ENCODE measurements at regions not wholly inside any gene's neighbourhood (a gene's known extent, or its start where the extent isn't known, plus 50 kb on each side); places are given as distances from the start of the nearest gene placed in this dataset.

- no peak overlapping the region for H3K27ac ChIP-seq
- H3K4me3 ChIP-seq = no peak overlapping the region
Observed at GRCh38 chr2:21317131-21317530, 193.4 kb downstream of the TDRD15 start.

- Histone ChIP-seq H3K4me3 (no peak overlapping the region), H3K27ac (no peak overlapping the region)
Observed at GRCh38 chr2:21318263-21318662, 194.5 kb downstream of the TDRD15 start.

GRCh38 chr2:21326152-21326551 lies 202.4 kb downstream of the TDRD15 start:
- H3K4me3 ChIP-seq = no peak overlapping the region

GRCh38 chr2:21328177-21328576 lies 204.4 kb downstream of the TDRD15 start:
- Histone ChIP-seq H3K27ac (no peak overlapping the region), H3K4me3 (no peak overlapping the region)

More at GRCh38 chr2:21326152-21326551, 202.4 kb downstream of the TDRD15 start:
- no peak overlapping the region for H3K27ac ChIP-seq

GRCh38 chr2:21330786-21331391 lies 207.1 kb downstream of the TDRD15 start:
- Histone ChIP-seq H3K4me3 (no peak overlapping the region), H3K27ac (no peak overlapping the region)

GRCh38 chr2:21331625-21332370 lies 208.0 kb downstream of the TDRD15 start:
- Histone ChIP-seq H3K4me3 (no peak overlapping the region), H3K27ac (no peak overlapping the region)

GRCh38 chr2:21332993-21333625 lies 209.3 kb downstream of the TDRD15 start:
- H3K4me3 ChIP-seq = no peak overlapping the region
- no peak overlapping the region for H3K27ac ChIP-seq

- H3K4me3 ChIP-seq = no peak overlapping the region
Observed at GRCh38 chr2:21333684-21334083, 209.9 kb downstream of the TDRD15 start.

GRCh38 chr2:21346984-21347383 lies 223.2 kb downstream of the TDRD15 start:
- Histone ChIP-seq H3K4me3 (no peak overlapping the region), H3K27ac (no peak overlapping the region)

More at GRCh38 chr2:21333684-21334083, 209.9 kb downstream of the TDRD15 start:
- no peak overlapping the region for H3K27ac ChIP-seq

GRCh38 chr2:21353879-21354679 lies 230.3 kb downstream of the TDRD15 start:
- no peak overlapping the region for H3K27ac ChIP-seq
- H3K4me3 ChIP-seq = no peak overlapping the region

- no peak overlapping the region for H3K4me3 ChIP-seq
Observed at GRCh38 chr2:21356086-21356856, 232.5 kb downstream of the TDRD15 start.

GRCh38 chr2:21356857-21357255 lies 233.1 kb downstream of the TDRD15 start:
- Histone ChIP-seq H3K4me3 (no peak overlapping the region), H3K27ac (no peak overlapping the region)

More at GRCh38 chr2:21356086-21356856, 232.5 kb downstream of the TDRD15 start:
- H3K27ac ChIP-seq = no peak overlapping the region

- Histone ChIP-seq H3K4me3 (no peak overlapping the region), H3K27ac (no peak overlapping the region)
Observed at GRCh38 chr2:21358976-21359375, 235.2 kb downstream of the TDRD15 start.

- Histone ChIP-seq H3K4me3 (no peak overlapping the region), H3K27ac (no peak overlapping the region)
Observed at GRCh38 chr2:21361384-21361783, 237.6 kb downstream of the TDRD15 start.

GRCh38 chr2:21361957-21362486 lies 238.3 kb downstream of the TDRD15 start:
- no peak overlapping the region for H3K4me3 ChIP-seq
- H3K27ac ChIP-seq = no peak overlapping the region

- Histone ChIP-seq H3K27ac (no peak overlapping the region), H3K4me3 (no peak overlapping the region)
Observed at GRCh38 chr2:21363364-21363763, 239.6 kb downstream of the TDRD15 start.

- no peak overlapping the region for H3K27ac ChIP-seq
Observed at GRCh38 chr2:21367421-21367820, 243.7 kb downstream of the TDRD15 start.

GRCh38 chr2:21369787-21370186 lies 246.0 kb downstream of the TDRD15 start:
- Histone ChIP-seq H3K27ac (no peak overlapping the region), H3K4me3 (no peak overlapping the region)

More at GRCh38 chr2:21367421-21367820, 243.7 kb downstream of the TDRD15 start:
- no peak overlapping the region for H3K4me3 ChIP-seq

- H3K4me3 ChIP-seq = no peak overlapping the region
- no peak overlapping the region for H3K27ac ChIP-seq
Observed at GRCh38 chr2:21371499-21372003, 247.8 kb downstream of the TDRD15 start.

Measured in skin epidermis (tissue), 12 donors.